ENCODE measurements at regions not wholly inside any gene's neighbourhood (a gene's known extent, or its start where the extent isn't known, plus 50 kb on each side); places are given as distances from the start of the nearest gene placed in this dataset.

GRCh38 chr3:95265129-95265528, 1202.3 kb downstream of the NSUN3 start:
- Mint-ChIP-seq H3K27ac (ENCODE audit: unreplicated experiment) (no peak overlapping the region), H3K4me3 (ENCODE audit: low read depth, unreplicated experiment) (no peak overlapping the region), H3K9me3 (ENCODE audit: low read depth, unreplicated experiment) (no peaks in the 10 kb centered on the region), H3K4me1 (ENCODE audit: low read depth, unreplicated experiment) (no peaks in the 10 kb centered on the region), H3K36me3 (ENCODE audit: insufficient read depth, unreplicated experiment) (no peaks in the 10 kb centered on the region), H3K27me3 (ENCODE audit: unreplicated experiment) (no peaks in the 10 kb centered on the region)
- BruUV-seq (replicated peaks), result no TSS peak
- no peak for DNase-seq
- no peak for TF ChIP-seq CTCF (IDR thresholded peaks at IDR 0.05; ENCODE audit: unreplicated experiment)
- intact Hi-C loops (cut with micrococcal nuclease; ENCODE audit: unreplicated experiment), result no loop called here
- CTCF ChIA-PET, result no interaction called here

- Mint-ChIP-seq H3K4me1 (ENCODE audit: low read depth, unreplicated experiment) (no peaks in the 10 kb centered on the region), H3K9me3 (ENCODE audit: low read depth, unreplicated experiment) (no peaks in the 10 kb centered on the region), H3K27ac (ENCODE audit: unreplicated experiment) (no peak overlapping the region), H3K36me3 (ENCODE audit: insufficient read depth, unreplicated experiment) (no peaks in the 10 kb centered on the region), H3K4me3 (ENCODE audit: low read depth, unreplicated experiment) (no peak overlapping the region), H3K27me3 (ENCODE audit: unreplicated experiment) (no peaks in the 10 kb centered on the region)
- intact Hi-C loops (cut with micrococcal nuclease; ENCODE audit: unreplicated experiment), result no loop called here
- no peak for DNase-seq
- CTCF ChIA-PET, result no interaction called here
- BruUV-seq (replicated peaks), result no TSS peak
- TF ChIP-seq CTCF (IDR thresholded peaks at IDR 0.05; ENCODE audit: unreplicated experiment), result no peak
Measured at GRCh38 chr3:95271395-95271794, 1208.5 kb downstream of the NSUN3 start.

- no peak for TF ChIP-seq CTCF (IDR thresholded peaks at IDR 0.05; ENCODE audit: unreplicated experiment)
- no peaks in the 10 kb centered on the region for H3K9me3 Mint-ChIP-seq (ENCODE audit: low read depth, unreplicated experiment)
- DNase-seq, result no peak
- no peaks in the 10 kb centered on the region for H3K27me3 Mint-ChIP-seq (ENCODE audit: unreplicated experiment)
- no TSS peak for BruUV-seq (replicated peaks)
- intact Hi-C loops (cut with micrococcal nuclease; ENCODE audit: unreplicated experiment), result no loop called here
- H3K4me1 Mint-ChIP-seq (ENCODE audit: low read depth, unreplicated experiment), result peaks cover under 1% of the 10 kb centered on the region
- no peaks in the 10 kb centered on the region for H3K36me3 Mint-ChIP-seq (ENCODE audit: insufficient read depth, unreplicated experiment)
- CTCF ChIA-PET, result no interaction called here
- H3K4me3 Mint-ChIP-seq (ENCODE audit: low read depth, unreplicated experiment), result no peak overlapping the region
- H3K27ac Mint-ChIP-seq (ENCODE audit: unreplicated experiment), result no peak overlapping the region
Measured at GRCh38 chr3:95272166-95272565, 1209.3 kb downstream of the NSUN3 start.

- peaks cover 6% of the 10 kb centered on the region for H3K4me1 Mint-ChIP-seq (ENCODE audit: low read depth, unreplicated experiment)
- no peak overlapping the region for H3K27ac Mint-ChIP-seq (ENCODE audit: unreplicated experiment)
- H3K4me3 Mint-ChIP-seq (ENCODE audit: low read depth, unreplicated experiment), result no peak overlapping the region
- no TSS peak for BruUV-seq (replicated peaks)
- no peaks in the 10 kb centered on the region for H3K36me3 Mint-ChIP-seq (ENCODE audit: insufficient read depth, unreplicated experiment)
- no peaks in the 10 kb centered on the region for H3K9me3 Mint-ChIP-seq (ENCODE audit: low read depth, unreplicated experiment)
- CTCF ChIA-PET, result no interaction called here
- no peaks in the 10 kb centered on the region for H3K27me3 Mint-ChIP-seq (ENCODE audit: unreplicated experiment)
- DNase-seq, result no peak
- no peak for TF ChIP-seq CTCF (IDR thresholded peaks at IDR 0.05; ENCODE audit: unreplicated experiment)
- intact Hi-C loops (cut with micrococcal nuclease; ENCODE audit: unreplicated experiment), result no loop called here
Measured at GRCh38 chr3:95272781-95273180, 1209.9 kb downstream of the NSUN3 start.

GRCh38 chr3:95277613-95278012, 1214.8 kb downstream of the NSUN3 start:
- H3K27me3 Mint-ChIP-seq (ENCODE audit: unreplicated experiment), result no peaks in the 10 kb centered on the region
- CTCF ChIA-PET, result no interaction called here
- no TSS peak for BruUV-seq (replicated peaks)
- no peaks in the 10 kb centered on the region for H3K36me3 Mint-ChIP-seq (ENCODE audit: insufficient read depth, unreplicated experiment)
- H3K4me1 Mint-ChIP-seq (ENCODE audit: low read depth, unreplicated experiment), result peaks cover 18% of the 10 kb centered on the region
- peak overlapping the region; percentile 61 for H3K27ac Mint-ChIP-seq (ENCODE audit: unreplicated experiment)
- no peak for TF ChIP-seq CTCF (IDR thresholded peaks at IDR 0.05; ENCODE audit: unreplicated experiment)
- intact Hi-C loops (cut with micrococcal nuclease; ENCODE audit: unreplicated experiment), result no loop called here
- DNase-seq, result no peak
- H3K4me3 Mint-ChIP-seq (ENCODE audit: low read depth, unreplicated experiment), result no peak overlapping the region
- H3K9me3 Mint-ChIP-seq (ENCODE audit: low read depth, unreplicated experiment), result no peaks in the 10 kb centered on the region
